CD4-positive, alpha-beta T cell treated with Interleukin-6 for 4 hours (primary cell): ENCODE measurements at regions not wholly inside any gene's neighbourhood (a gene's known extent, or its start where the extent isn't known, plus 50 kb on each side); places are given as distances from the start of the nearest gene placed in this dataset.
"Not testable (repeated sequence)": the region's sequence is repeated elsewhere in the genome, so short reads cannot be mapped to it uniquely, and the experiment has no call there.

ENCODE experiments used
- DNase-seq: peaks from one replicate; pipeline ENCODE4 v3.0.0-alpha.2; 2020; ENCODE audit warnings: mixed read lengths

DNA sequence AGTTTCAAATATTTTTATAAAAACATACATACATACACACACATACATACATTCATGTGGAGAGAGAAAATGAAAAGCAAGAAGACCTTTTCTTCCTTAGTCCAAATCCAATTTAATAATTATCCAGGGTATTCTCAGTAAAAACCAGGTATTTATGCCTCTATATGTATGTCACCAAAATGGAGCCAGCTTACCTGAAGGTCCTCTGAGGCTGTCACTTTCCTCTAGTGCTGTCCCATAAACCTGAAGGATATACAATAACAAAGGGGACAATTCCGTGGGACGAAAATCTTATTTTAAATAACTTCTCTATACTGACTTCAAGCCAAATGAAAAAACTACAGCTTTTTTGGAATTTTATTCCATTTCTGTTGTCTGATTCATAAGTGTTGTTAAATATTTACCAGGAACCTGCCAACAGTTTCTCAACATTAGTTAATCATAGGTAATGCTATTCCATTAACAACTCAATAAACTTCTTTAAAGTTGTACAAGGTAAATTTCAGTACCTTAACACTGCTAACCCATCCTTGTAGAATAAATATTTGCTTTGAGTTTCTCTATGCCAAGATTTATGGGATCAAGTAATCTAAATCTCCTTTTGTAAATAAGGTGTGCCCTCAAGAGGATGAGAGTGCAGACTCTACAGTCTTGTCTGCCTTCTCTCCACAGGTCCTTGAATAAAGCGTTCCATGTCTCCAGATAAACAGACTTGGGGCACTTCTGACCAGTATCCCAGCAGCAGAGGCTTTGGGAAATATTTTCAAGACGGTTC, 260.3 kb downstream of the AHR start:
- no peak for DNase-seq

DNA sequence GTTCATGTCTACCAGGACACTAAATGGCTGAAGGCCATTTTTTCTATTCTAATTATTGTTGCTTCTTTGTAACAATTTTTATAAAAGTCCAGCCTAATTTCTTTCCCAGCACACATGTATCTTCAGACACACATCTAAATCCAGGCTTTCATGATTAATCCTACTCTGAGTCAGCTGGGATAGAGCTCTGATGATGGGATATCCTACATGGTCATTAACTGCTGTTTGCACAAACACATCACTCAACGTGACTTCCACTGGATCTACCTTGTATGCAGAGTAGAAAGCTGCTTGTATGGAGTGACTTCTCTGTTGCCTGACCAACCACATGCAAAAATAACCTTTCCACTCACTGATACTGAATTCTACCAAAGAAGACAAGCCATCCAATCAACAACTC, 260.9 kb downstream of the AHR start:
- no peak for DNase-seq

DNA sequence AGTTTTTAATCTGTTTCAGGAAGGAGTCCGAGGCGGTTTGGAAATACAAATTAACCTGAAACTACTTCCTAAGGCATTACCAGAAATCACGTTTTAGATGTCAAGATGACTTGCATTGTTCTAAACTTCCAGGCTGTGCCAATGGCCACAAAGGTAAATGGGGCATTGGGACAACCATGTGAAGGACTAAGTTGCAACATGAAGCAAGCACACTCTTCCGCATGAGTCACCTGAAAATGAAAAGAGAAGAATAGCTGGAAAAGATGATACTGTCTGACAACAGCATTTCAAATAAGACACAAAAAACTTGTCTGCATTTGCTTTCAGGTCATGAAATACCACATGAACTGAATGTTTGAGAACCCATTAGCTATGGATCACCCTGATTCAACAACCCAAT, 262.1 kb downstream of the AHR start:
- DNase-seq = no peak

DNA sequence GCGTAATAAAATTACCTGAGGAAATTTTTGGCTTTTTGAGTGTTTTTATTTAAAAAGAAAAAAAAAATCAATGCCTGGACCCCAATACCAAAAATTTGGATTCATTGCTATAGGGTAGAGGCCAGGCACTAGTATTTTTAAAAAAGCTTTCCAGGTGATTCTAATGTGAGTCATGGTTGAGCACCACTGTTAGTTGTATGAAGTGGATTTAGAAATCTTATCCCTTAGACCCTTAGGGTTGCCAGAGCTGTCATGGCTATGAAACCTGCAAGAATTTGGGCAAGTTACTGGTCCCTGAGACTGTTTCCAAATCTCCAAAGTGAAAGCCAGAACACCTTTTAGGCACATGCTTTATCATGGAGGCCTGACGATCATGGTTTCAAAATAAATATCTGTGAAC, 262.5 kb downstream of the AHR start:
- no peak for DNase-seq

DNA sequence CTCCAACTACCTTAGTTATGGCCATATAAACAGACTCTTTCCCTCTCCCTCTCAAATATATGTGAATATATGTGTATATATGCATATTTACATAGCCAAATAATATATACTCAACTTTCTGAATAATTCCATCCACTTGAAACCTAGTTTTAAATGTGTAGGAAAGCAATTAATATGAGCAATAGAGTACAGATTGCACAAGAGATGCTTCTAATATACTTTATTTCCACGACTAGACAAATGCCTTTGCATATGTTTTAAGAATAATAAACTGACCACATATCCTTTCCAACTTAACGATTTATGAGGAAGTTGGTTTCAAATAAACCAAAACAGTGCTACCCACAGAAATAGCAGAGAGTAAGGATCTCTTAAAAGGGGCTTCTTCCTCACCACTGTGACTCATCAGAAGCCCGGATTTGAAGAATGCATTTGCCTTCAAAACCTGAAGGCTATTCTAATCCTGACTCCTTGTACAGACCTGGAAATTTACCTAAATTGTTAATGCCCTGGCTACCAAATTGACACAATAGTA, 266.3 kb downstream of the AHR start:
- DNase-seq = no peak

DNA sequence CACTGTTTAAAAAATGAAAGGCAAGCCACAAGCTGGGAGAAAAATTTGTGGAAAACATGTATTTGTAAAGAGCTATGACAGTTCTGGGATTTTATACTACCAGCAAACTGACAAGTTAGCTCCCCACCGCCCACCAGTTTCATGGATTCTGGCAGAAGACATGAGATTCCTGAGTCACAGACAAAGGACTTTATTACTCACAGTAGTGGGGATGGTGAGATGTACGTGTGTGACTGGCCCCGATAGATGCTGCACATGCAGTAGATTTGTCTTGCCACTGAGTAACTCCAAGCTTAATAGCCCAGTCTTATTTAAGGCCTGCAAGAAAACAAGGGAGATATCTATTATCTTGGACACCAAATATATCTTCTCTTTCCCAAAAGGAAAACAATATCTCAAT, 281.7 kb downstream of the AHR start:
- DNase-seq = no peak

DNA sequence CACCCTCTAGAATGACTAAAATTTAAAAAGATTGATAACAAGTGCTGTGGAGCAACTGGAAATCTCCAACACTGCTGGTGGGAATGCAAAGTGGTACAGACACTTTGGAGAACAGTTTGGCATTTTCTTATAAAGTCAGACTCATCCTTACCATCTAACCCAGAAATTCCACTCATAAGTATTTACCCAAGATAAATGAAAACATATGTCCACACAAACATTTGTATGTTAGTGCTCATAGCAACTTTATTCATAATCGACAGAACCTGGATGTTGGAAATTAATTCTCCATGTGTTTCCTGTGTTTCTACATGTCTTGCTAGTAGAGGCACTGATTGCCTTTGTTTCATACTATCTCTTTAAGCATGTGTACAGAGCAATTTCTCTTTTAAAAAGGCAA, 282.4 kb downstream of the AHR start:
- DNase-seq = no peak

DNA sequence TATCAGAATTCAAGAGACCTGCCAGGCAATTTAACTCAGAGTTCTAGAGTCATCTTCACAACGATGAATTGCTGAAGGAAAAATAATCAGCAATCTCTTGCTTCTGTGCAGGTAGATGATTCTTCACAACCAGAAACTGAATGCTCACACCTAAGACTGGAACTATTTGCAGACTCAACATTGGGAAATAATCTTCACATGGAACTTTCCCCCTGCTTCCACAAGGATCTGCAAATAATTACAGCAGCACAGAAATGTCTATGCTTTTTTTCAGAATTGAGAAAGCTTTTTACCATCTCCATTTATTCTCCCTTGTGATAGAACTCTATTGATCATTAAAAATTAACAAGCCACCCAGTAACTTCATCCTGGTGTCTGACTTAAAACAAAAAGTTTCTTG, 282.8 kb downstream of the AHR start:
- DNase-seq = no peak

DNA sequence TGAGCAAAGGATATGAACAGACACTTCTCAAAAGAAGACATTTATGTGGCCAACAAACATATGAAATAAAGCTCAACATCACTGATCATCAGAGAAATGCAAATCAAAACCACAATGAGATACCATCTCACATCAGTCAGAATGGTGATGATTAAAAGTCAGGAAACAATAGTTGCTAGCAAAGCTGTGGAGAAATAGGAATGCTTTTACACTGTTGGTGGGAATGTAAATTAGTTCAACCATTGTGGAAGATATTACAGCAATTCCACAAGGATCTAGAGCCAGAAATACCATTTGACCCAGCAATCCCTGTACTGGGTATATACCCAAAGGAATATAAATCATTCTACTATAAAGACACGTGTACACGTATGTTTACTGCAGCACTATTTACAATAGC, 284.2 kb downstream of the AHR start:
- not testable (repeated sequence) for DNase-seq

DNA sequence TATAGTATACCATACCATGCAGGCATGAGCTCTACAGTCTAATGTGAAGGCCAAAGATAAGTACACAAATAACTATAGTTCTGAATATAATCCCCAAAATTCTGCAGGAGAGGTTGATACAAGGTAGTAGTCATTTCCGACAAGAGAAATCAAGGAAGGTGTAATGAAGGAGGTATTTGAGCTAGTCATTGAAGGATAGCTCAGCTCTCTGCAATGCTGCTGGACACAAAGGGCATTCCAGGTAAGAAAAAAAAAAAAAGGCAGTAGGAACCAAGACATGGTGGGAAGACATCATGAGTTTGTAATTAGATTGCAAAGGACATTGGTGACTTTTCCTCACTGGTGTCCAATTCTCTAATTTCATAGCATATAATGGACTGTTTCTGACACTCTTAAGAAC, 285.3 kb downstream of the AHR start:
- DNase-seq = no peak

DNA sequence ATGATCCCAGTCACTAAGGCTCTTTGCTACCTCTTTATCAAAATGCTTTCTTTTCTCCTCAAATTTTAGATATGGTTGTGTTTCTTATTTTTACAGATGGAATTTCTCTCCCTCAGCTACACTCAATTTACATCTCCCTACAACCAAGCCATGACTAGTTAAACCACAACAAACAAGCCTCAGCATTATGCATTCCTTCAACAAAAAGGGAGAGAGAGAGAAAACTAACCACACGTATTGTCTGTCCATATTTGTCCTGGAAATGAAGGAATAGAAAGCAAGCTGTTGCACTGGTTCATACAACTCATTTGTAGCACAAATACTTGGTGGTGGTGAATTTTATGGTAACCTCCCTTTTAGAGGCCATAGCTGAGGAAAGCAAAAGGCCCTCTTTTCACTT, 286.4 kb downstream of the AHR start:
- DNase-seq = no peak

DNA sequence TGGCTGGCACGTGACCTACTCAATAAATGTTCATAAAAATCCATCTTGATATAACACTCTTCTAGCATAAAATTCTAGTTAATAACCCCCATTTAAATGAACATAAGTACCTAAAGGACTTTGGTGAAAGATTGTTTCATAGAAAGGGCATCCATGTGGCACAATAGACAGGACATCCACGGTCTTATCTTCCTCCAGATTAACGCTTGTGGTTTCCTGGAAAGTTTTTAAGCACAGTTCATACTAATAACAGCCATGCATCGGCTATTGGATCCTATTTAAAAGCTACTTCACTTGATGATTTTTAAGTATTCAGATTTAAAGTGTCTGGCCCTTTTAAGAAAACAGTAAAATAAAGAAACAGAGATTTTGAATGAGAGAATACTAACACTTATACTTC, 288.3 kb downstream of the AHR start:
- no peak for DNase-seq

DNA sequence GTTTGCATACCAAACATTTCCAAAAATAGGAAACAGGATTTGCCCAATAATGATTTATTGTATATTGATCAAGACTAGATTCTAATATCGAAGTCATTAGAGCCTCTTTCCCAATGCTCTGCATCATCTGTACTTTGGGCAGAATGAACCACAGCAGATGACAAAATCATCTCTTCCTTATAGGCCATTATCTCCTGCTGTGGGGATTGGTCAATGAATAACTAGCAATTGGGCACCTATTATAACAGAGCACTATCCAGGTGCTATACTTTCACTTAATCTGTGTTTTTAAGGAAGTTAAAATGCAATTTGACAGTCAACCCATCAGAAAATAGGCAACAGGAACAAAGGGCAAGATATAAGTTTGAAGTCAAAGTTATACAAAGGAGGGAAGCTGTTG, 290.3 kb downstream of the AHR start:
- no peak for DNase-seq

DNA sequence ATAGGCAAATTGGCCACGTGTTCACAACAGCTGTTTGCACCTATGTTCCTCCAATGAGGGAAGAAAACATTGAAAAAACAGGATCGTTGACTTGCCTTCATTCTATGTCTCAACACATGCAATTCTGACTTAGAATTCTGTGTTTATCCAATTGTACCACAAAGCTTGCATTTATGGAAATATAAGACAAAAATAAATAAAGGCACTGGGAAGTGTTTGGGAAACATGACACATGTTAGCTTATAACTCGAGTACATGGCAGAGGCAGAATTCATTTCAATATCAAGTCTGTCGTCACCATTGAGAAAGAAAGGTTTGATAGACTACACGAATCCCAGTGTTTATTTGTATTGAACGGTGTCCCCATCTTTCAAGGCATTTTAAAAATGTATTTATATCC, 291.2 kb downstream of the AHR start:
- DNase-seq = no peak

DNA sequence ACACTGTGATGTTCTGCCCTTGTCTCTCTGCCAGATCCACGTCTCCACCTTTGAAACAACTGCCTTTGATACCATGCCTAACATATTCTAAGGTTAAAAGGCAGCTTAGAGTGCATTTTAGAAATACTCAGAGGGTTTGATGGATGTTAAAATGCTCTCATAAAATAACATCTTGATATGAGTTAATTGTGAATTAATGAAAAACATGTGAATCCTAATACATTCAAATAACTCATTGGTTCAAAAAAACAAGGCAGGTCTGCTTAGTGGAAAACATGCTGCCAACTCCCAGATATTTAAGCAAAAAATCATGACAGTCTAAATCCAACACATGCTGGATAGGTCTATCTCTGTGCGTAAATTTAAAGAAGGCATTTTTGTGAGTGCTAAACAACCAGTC, 291.8 kb downstream of the AHR start:
- DNase-seq = no peak

DNA sequence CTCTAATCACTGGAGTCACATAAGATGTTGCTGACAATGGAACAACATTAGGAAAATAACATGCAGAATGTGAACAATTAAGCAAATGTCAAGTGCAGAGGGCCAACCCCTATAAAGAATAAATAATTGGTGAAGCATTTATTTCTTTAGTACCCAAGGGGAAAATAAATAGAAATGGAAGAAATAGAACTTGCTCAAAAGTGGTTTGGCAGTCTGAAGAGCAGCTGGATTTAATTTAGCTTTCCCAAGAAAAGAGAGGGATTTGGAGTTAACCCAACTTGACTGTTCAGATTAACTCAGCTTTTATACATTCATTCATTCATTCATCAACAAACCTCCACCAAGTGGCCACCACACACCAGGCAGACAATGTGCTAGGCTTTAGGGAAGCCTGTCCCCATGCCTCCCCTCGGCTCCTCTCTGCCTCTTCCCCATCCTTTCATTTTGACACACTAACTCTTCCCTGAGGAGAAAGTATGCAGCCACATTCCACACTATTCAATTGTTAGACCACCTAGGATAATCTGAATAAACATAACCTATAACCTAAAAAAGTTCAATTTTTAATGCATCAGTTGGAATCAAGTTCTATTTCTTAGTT, 295.5 kb downstream of the AHR start:
- DNase-seq = no peak

DNA sequence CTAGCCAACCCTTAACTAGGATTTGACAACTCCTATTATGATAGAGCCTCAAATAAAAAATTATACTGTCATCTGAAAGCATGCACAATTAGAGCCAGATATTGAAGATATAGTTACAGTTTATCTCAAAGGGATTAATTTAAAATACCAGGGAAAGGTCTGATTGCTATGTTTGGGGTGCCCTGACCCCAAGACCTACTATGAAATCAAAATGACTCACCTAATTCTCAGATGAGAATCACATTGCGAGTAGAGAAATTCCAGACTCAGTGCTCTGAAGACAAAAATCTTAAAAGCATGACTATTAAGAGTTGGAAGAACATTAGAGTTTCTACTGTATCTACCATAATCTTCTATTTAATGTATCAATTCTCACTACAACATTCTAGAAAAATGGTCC, 297.1 kb downstream of the AHR start:
- DNase-seq = no peak

DNA sequence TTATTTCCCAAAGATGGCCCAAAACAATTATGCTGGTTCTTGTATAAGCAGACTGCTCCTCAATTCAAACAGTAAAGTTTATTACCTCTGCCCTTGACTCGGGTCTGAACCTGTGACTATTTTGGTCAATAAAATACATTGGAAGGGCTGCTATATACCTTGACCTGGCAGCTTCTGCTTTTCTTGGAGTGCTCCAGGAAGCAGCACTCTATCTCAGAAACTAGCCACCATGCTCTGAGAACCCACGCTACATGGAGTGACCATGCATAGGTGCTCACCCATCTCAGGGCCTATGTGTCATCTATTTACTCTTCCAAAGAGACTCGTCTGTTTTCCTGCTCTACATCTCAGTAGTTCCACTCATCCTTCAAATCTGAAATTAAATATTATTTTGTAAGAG, 299.9 kb downstream of the AHR start:
- no peak for DNase-seq

DNA sequence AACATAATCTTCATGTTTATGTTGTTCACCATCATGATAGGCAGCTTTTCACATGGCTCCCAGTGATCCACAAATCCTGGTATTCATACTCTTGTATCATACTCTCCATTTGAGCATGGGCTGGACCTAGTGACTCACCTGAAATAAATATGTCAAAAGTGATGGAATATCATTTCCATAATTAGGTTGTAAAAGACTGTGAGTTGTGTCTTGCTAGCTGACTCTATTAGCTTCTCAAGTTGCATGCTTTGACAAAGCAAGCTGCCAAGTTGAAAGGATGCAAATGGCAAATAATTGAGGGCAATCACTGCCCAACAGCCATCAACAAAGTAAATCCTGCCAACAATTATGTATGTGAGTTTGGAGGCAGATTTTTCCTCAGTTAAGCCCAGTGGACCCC, 300.4 kb downstream of the AHR start:
- no peak for DNase-seq

DNA sequence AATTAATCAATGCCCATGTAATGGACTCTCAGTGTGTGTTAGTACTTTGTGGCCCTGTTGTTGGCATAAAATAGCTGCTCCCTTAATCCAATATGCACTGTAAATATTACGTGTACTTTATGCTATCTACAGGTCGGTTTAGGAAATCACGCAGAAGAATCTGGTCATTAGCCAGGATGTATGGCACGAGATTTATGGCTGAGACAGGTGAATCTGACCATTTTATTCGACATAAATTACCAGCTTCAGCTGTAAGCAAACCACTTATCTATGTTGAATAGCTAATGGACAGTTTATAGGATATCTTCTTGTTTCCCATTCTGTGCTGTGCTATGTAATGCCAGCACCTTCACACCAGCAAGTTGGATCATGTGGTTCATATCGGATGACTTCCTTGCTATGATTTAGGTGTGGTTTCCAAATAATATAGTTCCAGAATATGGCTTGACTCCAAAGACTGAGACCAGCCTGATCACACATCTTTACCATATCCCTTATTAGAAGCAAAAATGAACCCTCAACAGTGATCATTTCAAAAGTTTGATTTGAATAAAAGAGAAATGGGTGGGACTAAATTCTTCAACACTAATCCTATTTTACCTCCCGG, 301.4 kb downstream of the AHR start:
- DNase-seq = no peak

DNA sequence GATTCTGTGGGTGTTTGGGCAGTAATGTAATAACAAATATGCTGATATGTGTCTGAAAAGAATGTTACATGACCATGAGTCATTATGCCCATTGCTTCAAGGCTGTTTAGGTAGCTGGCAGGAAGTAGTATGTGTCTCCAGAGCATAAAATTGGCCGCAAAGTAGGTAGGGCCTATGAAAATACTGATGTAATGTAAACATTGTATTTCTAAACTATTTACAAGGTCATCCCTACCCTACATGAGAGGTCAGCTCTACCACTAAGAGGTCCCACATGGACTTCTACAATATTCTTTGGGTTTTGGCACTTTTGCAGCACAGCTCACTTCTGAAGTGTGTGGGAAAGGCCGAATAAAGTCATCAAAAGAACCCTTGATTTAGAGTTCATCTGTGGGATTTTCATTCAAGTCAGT, 301.9 kb downstream of the AHR start:
- no peak for DNase-seq

DNA sequence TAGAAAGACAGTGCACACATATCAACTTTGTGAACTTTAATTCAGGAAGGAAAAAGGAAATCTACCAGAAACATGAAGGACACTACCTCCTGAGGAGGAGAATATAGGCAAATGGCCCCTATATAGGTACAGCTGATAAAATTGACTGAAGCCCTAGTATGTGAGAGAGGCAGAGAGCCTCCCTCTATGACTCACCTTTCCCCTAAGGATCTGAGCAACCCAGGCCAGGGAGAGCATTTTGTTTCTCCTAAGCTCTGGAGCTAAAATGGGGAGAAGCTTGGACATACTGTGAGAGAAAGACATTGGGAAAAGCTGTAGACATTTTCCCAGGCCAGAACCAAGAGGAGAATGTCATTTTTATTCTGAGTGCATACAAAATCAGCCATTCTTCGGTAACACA, 303.5 kb downstream of the AHR start:
- no peak for DNase-seq

DNA sequence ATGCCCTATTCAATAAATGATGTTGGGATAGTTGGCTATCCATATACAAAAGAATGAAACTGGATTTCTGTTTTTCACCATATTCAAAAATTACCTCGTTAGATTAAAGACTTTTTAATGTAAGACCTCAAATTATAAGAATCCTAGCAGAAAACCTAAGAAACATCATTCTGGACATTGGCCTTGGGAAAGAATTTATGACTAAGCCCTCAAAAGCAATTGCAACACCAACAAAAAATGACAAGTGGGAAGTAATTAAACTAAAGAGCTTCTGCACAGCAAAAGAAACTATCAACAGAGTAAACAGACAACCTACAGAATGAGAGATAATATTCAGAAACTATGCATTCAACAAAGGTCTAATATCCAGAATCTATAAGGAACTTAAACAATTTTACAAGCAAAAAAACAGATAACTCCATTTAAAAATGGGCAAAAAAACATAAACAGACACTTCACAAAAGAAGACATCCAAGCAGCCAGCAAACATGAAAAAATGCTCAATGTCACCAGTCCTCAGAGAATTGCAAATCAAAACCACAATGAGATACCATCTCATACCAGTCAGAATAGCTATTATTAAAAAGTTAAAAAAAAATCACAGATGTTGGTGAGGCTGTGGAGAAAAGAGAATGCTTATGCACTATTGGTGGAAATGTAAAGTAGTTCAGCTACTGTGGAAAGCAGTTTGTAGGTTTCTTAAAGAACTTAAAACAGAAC, 309.8 kb downstream of the AHR start:
- DNase-seq = no peak

DNA sequence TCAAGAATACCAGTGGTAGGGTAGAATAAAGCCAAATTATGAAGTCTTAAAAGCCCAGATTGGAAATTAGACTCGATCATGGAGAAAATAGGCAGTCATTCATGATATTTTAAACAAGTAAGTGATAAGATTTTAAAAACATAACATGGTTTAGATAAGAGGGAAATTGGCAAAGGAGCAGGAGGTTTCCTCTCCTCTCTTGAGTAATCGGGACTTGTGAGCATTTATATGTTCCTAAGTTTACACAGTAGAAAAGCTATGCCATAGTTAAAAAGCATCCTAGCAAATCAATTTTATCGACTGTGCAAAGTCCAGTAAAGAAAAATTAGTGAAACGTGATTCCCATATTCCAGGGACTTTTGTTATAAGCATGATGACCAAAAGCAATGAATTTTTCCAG, 313.2 kb downstream of the AHR start:
- no peak for DNase-seq
